IPS-NIHi11 (cell line): ENCODE measurements at regions not wholly inside any gene's neighbourhood (a gene's known extent, or its start where the extent isn't known, plus 50 kb on each side); places are given as distances from the start of the nearest gene placed in this dataset.
"Not testable (repeated sequence)": the region's sequence is repeated elsewhere in the genome, so short reads cannot be mapped to it uniquely, and the experiment has no call there.

Experiments
- DNase-seq: peaks from one replicate; pipeline ENCODE4 v3.0.0; 2012; ENCODE audit warnings: mixed read lengths, low spot score

- no peak for DNase-seq
These were observed 125.6 kb downstream of the GLRX3 start for GRCh38 chr10:130261766-130262165.

DNA sequence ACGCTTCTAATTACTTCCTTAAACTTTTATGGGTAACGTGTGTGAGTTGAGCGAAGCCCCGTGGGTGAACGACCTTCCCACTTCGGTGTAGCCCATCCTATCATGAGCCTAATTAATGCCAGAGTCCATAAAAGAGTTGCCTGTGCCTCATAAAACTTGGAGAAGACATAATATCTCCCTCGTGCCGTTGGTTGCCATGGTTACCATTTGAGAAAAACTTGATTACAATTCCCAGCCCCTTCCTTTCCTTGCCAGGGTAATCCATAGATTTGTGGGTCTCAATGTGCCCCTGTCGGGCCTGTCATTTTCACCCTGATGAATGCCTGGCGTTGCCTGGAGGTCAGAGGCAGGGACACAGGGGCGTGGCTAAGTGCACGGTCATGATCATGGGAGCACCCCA lies 127.1 kb downstream of the GLRX3 start:
- no peak for DNase-seq

GRCh38 chr10:130265542-130265941 lies 129.4 kb downstream of the GLRX3 start:
- no peak for DNase-seq

- no peak for DNase-seq
These were observed 146.5 kb downstream of the GLRX3 start for GRCh38 chr10:130282492-130283218.

DNA sequence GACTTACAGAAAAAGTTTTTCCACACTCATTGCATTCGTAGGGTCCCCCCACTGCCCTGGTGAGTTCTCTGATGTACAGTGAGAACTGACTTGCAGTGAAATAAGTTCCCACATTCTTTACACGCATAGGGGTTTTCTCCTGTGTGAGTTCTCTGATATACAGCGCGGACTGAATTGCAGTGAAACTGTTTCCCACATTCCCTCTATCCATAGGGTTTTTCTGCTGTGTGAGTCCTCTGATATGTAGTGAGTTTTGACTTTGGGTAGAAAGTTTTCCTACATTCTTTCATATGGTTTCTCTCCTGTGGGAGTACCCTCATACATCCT lies 147.0 kb downstream of the GLRX3 start:
- DNase-seq, result no peak

DNA sequence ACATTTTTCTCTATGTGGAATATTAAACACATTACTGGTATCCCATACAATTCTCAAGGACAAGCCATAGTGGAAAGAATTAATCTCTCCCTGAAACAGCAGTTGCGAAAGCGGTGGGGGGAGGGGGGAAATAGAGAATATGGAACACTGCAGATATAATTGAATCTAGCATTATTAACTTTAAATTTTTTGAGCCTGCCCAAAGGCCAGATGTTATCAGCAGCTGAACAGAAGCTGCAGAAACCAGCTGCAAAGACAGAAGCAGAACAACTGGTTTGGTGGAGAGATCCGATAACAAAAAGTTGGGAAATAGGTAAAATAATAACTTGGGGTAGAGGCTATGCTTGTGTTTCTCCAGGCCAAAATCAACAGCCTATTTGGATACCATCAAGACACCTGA lies 159.6 kb downstream of the GLRX3 start:
- not testable (repeated sequence) for DNase-seq

DNA sequence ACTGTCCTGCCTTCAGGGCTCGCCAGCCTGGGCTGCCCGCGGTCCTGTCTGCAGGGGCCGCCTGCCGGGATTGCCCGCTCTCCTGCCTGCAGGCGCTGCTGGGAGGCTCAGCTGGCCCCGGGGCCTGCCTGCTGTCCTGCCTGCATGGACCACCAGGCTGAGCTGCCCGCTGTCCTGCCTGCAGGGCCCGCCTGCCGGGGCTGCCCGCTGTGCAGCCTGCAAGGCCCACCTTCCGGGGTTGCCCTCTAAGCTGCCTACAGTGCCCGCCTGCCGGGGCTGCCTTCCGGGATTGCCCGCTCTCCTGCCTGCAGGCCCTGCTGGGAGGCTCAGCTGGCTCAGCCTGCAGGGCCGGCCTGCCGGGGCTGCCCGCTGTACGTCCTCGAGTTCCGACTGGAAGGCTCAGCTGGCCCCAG lies 164.4 kb downstream of the GLRX3 start:
- DNase-seq, result no peak

- DNase-seq, result peak; percentile 15
These were observed 165.1 kb downstream of the GLRX3 start for GRCh38 chr10:130301021-130301892.

DNA sequence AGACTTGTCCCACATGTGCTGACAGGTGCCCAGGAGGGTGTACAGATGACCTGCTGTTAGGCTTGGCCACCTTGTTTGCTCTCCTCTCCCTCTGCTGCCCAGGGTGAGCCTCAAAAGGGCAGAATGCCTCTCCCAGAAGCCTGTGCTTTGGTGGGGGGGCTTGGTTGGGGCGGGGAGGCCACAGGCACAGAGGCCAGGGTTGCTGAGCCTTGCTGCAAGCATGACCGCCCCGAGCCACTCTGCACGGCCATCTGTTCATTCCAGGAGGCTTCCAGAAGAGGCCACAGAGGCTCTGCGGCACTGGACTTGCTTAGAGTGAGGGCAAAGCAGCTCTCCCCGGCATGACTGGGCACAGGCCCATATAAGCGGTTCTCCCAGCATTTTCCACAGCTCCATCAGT lies 190.8 kb downstream of the GLRX3 start:
- no peak for DNase-seq

DNA sequence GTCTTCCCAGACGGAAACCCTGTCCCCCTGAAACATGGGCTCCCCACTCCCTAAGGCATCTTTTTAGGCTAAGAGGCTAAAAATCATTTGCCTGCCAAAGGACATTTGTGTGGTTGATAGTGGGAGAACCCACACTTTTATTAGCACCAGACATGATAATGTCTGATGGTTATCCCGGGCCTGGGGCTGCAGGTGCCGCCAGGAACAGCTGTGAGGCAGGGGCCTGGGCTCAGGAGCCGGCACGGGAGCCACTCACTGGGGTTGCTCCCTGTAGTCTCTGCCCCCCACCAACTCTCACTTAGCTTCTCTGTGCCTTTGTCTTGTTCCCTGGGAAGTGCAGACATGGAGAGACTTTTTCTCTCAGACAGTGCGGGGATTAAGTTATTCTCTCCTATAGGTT lies 193.6 kb downstream of the GLRX3 start:
- DNase-seq, result no peak

GRCh38 chr10:130333185-130333584 lies 197.0 kb downstream of the GLRX3 start:
- no peak for DNase-seq

DNA sequence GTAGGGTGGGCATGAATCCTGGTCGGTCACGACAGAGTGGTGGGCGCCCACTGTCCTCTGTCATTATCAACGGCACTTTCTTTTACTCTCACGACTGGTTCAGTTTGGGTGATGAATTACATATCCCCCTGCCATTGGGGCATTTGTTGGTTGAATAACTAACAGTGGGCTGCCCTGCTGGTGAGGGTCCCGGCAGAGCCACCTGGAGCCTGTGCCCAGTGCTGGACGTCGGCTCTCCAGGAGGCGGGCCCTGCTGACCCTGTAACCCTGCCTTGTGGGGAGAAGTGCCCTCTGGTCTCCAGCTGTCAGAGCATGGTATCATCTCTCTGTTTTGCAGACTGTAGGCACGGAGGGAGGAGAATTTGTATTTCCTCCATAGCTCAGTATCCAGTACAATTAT lies 199.1 kb downstream of the GLRX3 start:
- no peak for DNase-seq

DNA sequence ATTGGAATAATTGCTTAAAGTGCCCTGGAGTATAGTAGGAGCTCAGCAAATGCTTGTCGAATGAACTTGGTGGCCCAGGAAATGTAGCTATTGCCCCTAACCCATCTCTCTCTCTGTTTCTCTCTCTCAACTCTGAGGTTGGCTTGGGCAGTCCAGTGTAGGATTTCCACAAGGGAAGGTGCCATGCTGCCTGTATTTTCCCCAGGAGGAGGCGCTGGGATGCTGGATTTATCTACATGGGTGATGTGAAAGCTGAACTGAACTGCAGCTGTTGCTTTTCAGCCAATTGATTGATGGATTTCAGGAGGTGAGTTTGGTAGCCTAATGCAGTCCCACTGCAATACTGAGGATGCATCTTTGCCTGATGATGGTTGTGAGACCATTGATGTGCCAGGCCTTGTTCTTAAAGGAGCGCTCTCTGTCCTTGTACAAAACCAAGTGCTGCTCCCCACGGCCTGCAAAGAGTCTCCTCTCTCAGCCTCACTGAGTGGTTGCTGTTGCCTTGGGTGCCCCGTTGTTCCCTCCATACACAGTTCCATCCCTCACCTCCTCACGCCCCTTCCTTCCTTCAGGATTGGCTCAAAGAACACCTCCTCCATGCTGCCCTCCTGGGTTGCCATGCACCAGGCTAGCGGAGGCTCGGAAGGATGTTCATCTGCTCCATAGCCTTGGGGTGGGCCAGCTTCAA lies 200.6 kb downstream of the GLRX3 start:
- DNase-seq, result peak; percentile 67

- DNase-seq, result no peak
These were observed 201.1 kb downstream of the GLRX3 start for GRCh38 chr10:130337305-130337640.

DNA sequence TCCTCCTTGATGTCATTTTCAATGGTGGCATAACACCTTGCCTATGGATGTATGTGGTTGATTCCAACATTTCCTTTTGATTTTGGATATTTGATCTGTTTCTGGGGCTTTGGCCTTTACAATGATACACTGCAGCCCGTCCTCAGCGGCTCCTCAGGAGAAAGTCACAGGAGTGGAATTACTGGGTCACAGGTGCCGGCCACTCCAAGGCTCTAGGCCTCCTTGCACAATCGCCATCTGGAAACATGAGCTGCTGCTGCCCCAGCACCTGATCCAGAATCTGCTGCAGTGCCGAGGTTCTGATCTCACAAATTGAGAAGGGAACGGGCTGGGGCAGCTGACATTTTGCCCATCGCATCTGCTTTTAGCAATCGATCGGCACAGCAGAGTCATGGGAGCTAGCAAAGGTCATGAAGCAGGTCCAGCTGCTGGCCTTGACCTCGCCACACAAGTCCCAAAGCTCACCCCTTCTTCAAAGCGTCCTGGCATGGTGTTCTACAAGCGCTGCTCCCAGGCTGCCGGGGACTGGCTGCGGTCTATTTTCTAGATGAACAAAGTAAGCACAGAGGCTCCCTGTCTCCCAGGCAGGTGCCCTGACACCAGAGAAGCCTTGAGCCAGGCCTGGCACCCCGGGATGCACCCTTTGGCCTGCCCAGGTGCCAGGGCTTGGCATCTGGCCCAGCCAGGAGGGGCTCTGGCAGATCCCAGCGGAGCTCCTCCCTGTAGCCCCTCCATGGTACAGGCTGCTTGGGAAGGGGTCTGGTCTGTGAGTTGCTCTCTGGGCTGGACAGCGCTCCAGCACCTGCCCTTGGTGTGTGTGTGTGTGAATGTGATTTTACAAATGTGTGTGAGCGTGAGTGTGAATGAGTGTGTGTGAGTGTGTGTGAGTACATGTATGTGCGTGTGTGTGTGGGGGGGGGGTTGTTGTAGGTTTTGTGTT lies 201.8 kb downstream of the GLRX3 start:
- DNase-seq, result no peak

- DNase-seq, result no peak
These were observed 202.4 kb downstream of the GLRX3 start for GRCh38 chr10:130338636-130339024.

DNA sequence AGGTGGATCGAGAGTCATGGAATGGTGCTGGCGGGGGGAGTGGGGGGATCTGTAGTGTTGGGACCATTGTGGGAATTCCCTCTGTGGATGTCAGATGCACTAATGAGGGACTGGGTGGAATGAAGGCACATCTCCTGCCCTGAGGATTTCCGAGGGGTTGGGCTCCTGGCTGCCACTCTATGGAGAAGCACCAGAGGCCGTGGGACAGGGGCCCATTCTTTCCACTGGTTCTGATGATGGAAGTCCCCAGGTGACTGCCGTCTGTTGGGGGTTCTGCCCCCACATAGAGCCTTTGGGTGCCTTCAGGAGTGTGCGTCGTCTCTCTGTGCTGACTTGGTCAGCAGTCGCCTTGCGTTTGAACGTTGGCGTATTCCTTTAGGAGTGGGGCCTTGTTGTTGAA lies 202.9 kb downstream of the GLRX3 start:
- DNase-seq, result no peak

DNA sequence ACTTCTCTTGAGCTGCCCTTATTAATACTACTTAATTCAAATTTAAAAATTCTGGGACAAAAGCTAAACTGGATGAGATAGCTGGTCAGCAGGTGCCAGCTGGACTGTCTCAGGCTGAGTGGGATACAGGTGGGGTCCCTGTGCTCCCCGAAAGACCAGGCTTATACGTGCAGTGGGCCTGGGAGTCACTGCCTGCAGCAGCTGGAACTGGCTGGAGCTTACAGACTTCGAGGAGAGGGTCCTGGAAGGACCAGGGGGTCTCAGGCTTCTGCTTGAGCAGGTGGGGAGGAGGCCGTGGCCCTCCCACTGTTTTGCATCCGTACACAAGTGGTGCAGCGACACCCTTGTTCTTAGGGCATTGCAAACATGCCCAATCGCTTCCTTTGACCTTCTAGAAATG lies 203.7 kb downstream of the GLRX3 start:
- no peak for DNase-seq

DNA sequence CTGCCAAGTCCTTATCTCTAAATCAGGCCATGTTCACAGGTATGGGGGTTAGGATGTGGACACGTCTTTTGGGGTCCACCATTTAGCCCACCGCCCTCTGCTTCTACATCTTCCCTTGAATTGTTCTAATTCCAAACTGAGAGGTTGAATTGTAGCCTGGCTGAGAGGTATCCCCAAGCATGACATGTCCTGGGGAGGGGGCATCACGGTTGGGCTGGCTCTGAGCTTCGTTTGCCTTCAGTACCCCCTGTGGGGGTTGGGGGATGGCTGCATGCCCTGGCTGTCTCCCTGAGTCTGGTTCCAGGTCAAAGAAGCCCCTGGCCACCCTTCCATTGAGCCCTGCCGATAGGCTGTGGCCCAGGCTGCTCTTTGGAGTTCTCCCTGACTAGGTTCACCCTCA lies 204.6 kb downstream of the GLRX3 start:
- no peak for DNase-seq

DNA sequence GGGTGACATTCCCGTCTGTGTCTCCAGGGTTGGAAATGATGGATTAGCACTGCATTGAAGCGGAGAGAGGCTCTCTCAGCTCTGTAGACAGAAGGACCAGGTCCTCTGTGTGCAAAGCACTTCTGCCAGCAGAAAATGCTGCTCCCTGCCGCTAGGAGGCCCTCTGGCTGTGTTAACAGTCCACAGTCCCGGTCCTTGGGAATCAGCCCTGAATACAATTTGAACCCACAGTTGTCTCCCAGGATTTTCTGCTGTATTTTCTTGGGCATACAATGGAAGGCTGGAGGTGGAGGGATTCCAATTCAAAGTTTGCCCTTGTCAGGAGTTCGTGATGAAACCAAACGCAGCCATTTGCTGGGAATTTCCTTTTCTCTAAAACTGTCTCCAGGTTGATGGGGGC lies 205.2 kb downstream of the GLRX3 start:
- peak; percentile 77 for DNase-seq

DNA sequence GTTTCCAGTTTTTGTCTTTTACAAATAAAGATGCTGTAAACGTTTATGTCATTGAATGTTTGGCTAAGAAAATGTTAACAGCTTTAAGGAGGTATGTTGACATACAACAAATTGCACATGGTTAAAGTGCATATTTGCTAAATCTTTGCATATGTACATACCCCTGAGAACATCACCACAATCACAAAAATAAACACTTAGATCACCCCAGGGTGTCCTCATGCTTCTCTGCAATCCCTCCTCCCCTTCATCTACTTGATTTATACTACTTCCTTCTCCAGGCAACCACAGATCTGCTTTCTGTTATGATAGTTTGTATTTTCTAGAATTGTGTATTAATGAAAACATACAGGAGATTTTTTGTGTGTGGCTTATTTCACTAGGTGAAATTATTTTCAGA lies 209.5 kb downstream of the GLRX3 start:
- DNase-seq, result no peak

GRCh38 chr10:130350996-130351395 lies 214.8 kb downstream of the GLRX3 start:
- no peak for DNase-seq
